H9 (cell line): ENCODE measurements at regions not wholly inside any gene's neighbourhood (a gene's known extent, or its start where the extent isn't known, plus 50 kb on each side); places are given as distances from the start of the nearest gene placed in this dataset.

Experiments used
- DNase-seq: peaks from one replicate; pipeline ENCODE4 v3.0.0-alpha.2; 2017
- H2AFZ ChIP-seq: one replicate; pipeline ENCODE4 v1.6.1; 2013; ENCODE audit warnings: mild to moderate bottlenecking, low read length, control low read depth, moderate library complexity
- H2AK5ac ChIP-seq: 2 replicates; pipeline ENCODE4 v1.6.1; 2013; ENCODE audit warnings: low read length, control low read depth, mixed read lengths; ENCODE audit not compliant: insufficient read length
- H2BK120ac ChIP-seq: one replicate; pipeline ENCODE4 v1.6.1; 2013; ENCODE audit warnings: low read depth, mild to moderate bottlenecking, low read length, control low read depth, inconsistent platforms; ENCODE audit not compliant: poor library complexity, severe bottlenecking
- H2BK12ac ChIP-seq: 2 replicates; pipeline ENCODE4 v1.6.1; 2013; ENCODE audit warnings: low read length, control low read depth, mixed read lengths, low read depth; ENCODE audit not compliant: insufficient read length
- H2BK15ac ChIP-seq: 2 replicates; pipeline ENCODE4 v1.6.1; 2013; ENCODE audit warnings: low read depth, low read length, control low read depth
- H2BK20ac ChIP-seq: one replicate; pipeline ENCODE4 v1.6.1; 2013; ENCODE audit warnings: low read depth, mild to moderate bottlenecking, low read length, control low read depth, inconsistent platforms; ENCODE audit not compliant: poor library complexity, severe bottlenecking
- H2BK5ac ChIP-seq: 2 replicates; pipeline ENCODE4 v1.6.1; 2013; ENCODE audit warnings: low read length, control low read depth, mixed read lengths; ENCODE audit not compliant: insufficient read length
- H3K14ac ChIP-seq: 2 replicates; pipeline ENCODE4 v1.6.1; 2013; ENCODE audit warnings: low read length, control low read depth; ENCODE audit not compliant: insufficient read depth
- H3K18ac ChIP-seq: 2 replicates; pipeline ENCODE4 v1.6.1; 2013; ENCODE audit warnings: low read depth, mild to moderate bottlenecking, mixed read lengths, low read length, control low read depth; ENCODE audit not compliant: insufficient read length
- H3K23ac ChIP-seq: 2 replicates; pipeline ENCODE4 v1.6.1; 2013; ENCODE audit warnings: low read length, control low read depth, mixed read lengths, low read depth; ENCODE audit not compliant: insufficient read length
- H3K23me2 ChIP-seq: 2 replicates; pipeline ENCODE4 v1.6.1; 2013; ENCODE audit warnings: low read depth, mild to moderate bottlenecking, mixed read lengths, low read length, control low read depth; ENCODE audit not compliant: insufficient read length, poor library complexity, severe bottlenecking
- H3K27ac ChIP-seq: 2 replicates; pipeline ENCODE4 v1.5.1; 2013; ENCODE audit warnings: low read length, control low read depth, mixed read lengths, low read depth; ENCODE audit not compliant: insufficient read length
- H3K27me3 ChIP-seq: 2 replicates; pipeline ENCODE4 v1.6.1; 2013; ENCODE audit warnings: low read length, control low read depth, inconsistent platforms; ENCODE audit not compliant: insufficient read depth
- H3K4ac ChIP-seq: 2 replicates; pipeline ENCODE4 v1.6.1; 2013; ENCODE audit warnings: low read depth, mild to moderate bottlenecking, control low read depth, inconsistent platforms, low read length, moderate library complexity
- H3K4me1 ChIP-seq: 2 replicates; pipeline ENCODE4 v1.6.1; 2013; ENCODE audit warnings: low read length, control low read depth, inconsistent platforms; ENCODE audit not compliant: insufficient read depth
- H3K4me2 ChIP-seq: 2 replicates; pipeline ENCODE4 v1.6.1; 2013; ENCODE audit warnings: low read length, control low read depth, mixed read lengths; ENCODE audit not compliant: insufficient read length, insufficient read depth
- H3K56ac ChIP-seq: 2 replicates; pipeline ENCODE4 v1.6.1; 2013; ENCODE audit warnings: low read depth, mild to moderate bottlenecking, mixed read lengths, low read length, control low read depth; ENCODE audit not compliant: insufficient read length
- H3K79me1 ChIP-seq: 2 replicates; pipeline ENCODE4 v1.6.1; 2013; ENCODE audit warnings: low read depth, mild to moderate bottlenecking, moderate library complexity, low read length, control low read depth, inconsistent platforms; ENCODE audit not compliant: insufficient read depth, poor library complexity, severe bottlenecking
- H3K79me2 ChIP-seq: 2 replicates; pipeline ENCODE4 v1.6.1; 2013; ENCODE audit warnings: low read length, control low read depth, inconsistent platforms; ENCODE audit not compliant: insufficient read depth
- H3K9ac ChIP-seq: 2 replicates; pipeline ENCODE4 v1.6.1; 2013; ENCODE audit warnings: low read length, control low read depth, mixed read lengths; ENCODE audit not compliant: insufficient read length; ENCODE audit errors: extremely low read depth
- H3K9me3 ChIP-seq: one replicate; pipeline ENCODE4 v1.6.1; 2013; ENCODE audit warnings: low read depth, low read length, inconsistent platforms; ENCODE audit not compliant: control insufficient read depth
- H3T11ph ChIP-seq: one replicate; pipeline ENCODE4 v1.6.1; 2013; ENCODE audit warnings: mild to moderate bottlenecking, low read length, control low read depth, inconsistent platforms
- H4K20me1 ChIP-seq: one replicate; pipeline ENCODE4 v1.6.1; 2013; ENCODE audit not compliant: control insufficient read depth, insufficient read length, insufficient read depth
- H4K5ac ChIP-seq: 2 replicates; pipeline ENCODE4 v1.6.1; 2013; ENCODE audit warnings: low read depth, mild to moderate bottlenecking, mixed read lengths, low read length, control low read depth; ENCODE audit not compliant: insufficient read length
- H4K8ac ChIP-seq: replicated peaks from 2 replicates; pipeline ENCODE4 v1.6.1; 2013; ENCODE audit warnings: low read length, control low read depth, mixed read lengths, low read depth; ENCODE audit not compliant: insufficient read length
- H4K91ac ChIP-seq: 2 replicates; pipeline ENCODE4 v1.6.1; 2013; ENCODE audit warnings: low read depth, mild to moderate bottlenecking, moderate library complexity, mixed read lengths, low read length, control low read depth; ENCODE audit not compliant: insufficient read length
- H3K27ac Mint-ChIP-seq, 3 experiments: 2 replicates in 2 of 3; 3 replicates in 1 of 3; pipeline ENCODE4 v1.8.0; 2020 to 2021; ENCODE audit warnings: mixed read lengths in 3 of 3, mild to moderate bottlenecking in 1 of 3, moderate library complexity in 1 of 3
- H3K27me3 Mint-ChIP-seq: 2 replicates; pipeline ENCODE4 v1.8.0; 2021; ENCODE audit warnings: low read depth, mild to moderate bottlenecking, moderate library complexity, mixed read lengths
- H3K36me3 Mint-ChIP-seq, 3 experiments: 2 replicates in 2 of 3; 3 replicates in 1 of 3; pipeline ENCODE4 v1.8.0; 2020 to 2021; ENCODE audit warnings: low read depth in 3 of 3, mixed read lengths in 3 of 3; ENCODE audit not compliant: insufficient read depth in 1 of 3
- H3K4me1 Mint-ChIP-seq, 2 experiments: 2 replicates each; pipeline ENCODE4 v1.8.0; 2020; ENCODE audit warnings: mixed read lengths in 2 of 2
- H3K4me3 Mint-ChIP-seq, 2 experiments: 2 replicates in 1 of 2; 3 replicates in 1 of 2; pipeline ENCODE4 v1.8.0; 2020 to 2021; ENCODE audit warnings: mild to moderate bottlenecking in 2 of 2, mixed read lengths in 2 of 2, moderate library complexity in 1 of 2
- H3K9me3 Mint-ChIP-seq, 2 experiments: 2 replicates in 1 of 2; 3 replicates in 1 of 2; pipeline ENCODE4 v1.8.0; 2020; ENCODE audit warnings: mild to moderate bottlenecking in 2 of 2, mixed read lengths in 2 of 2, moderate library complexity in 1 of 2
- WGBS: extraction: QIAGEN DNeasy Blood & Tissue Kit; methylation state at CpG from one replicate; pipeline ENCODE4 v1.1.7; 2013; ENCODE audit warnings: missing lambda C conversion rate, low lambda C conversion rate, mixed read lengths; ENCODE audit not compliant: insufficient read length; ENCODE audit errors: extremely low coverage; 5-methylcytosine and 5-hydroxymethylcytosine counted together
- TF ChIP-seq, protein P1 (sequence below): fragments of 200-600 bp; sonication (generic); conservative IDR thresholded peaks from 3 replicates; pipeline ENCODE4 v1.8.0; 2021; ENCODE audit warnings: antibody characterized with exemption, mild to moderate bottlenecking

DNA sequence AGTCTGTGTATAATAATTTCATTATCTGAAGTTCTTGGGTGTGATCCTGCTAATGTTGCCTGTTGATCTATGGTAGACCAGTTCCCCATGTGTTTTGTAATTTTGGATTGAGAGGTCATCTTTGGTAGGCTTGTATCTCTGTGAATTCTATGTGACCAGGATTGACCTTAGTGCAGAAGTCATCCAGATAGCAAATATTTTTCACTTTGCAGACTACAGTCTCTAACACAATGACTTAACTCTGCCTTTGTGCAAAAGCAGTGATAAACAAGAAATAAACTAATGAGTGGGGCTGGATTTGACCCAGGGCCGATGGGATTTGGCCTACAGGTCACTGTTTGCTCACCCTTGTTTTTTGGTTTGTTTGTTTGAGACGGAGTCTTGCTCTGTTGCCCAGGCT, 144.6 kb upstream of the MYL2 start:
- no peak overlapping the region for H3K14ac ChIP-seq
- H3K18ac ChIP-seq: no peak overlapping the region
- DNase-seq: no peak
- H3T11ph ChIP-seq: no peak overlapping the region
- no peak overlapping the region for H3K27ac Mint-ChIP-seq
- no peak overlapping the region for H2AK5ac ChIP-seq
- H4K20me1 ChIP-seq: no peaks in the 10 kb centered on the region
- H3K9me3 ChIP-seq: no peaks in the 10 kb centered on the region
- H3K36me3 Mint-ChIP-seq: no peaks in the 10 kb centered on the region; a peak in 1 of 7 replicates
- no peak overlapping the region for H3K23ac ChIP-seq
- H3K9me3 Mint-ChIP-seq: no peaks in the 10 kb centered on the region
- TF ChIP-seq, protein P1, sequence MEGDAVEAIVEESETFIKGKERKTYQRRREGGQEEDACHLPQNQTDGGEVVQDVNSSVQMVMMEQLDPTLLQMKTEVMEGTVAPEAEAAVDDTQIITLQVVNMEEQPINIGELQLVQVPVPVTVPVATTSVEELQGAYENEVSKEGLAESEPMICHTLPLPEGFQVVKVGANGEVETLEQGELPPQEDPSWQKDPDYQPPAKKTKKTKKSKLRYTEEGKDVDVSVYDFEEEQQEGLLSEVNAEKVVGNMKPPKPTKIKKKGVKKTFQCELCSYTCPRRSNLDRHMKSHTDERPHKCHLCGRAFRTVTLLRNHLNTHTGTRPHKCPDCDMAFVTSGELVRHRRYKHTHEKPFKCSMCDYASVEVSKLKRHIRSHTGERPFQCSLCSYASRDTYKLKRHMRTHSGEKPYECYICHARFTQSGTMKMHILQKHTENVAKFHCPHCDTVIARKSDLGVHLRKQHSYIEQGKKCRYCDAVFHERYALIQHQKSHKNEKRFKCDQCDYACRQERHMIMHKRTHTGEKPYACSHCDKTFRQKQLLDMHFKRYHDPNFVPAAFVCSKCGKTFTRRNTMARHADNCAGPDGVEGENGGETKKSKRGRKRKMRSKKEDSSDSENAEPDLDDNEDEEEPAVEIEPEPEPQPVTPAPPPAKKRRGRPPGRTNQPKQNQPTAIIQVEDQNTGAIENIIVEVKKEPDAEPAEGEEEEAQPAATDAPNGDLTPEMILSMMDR: no peak
- H4K8ac ChIP-seq: no peak overlapping the region
- no peak overlapping the region for H2BK15ac ChIP-seq
- WGBS: no CpG with 5 or more reads among the region's 2 CpGs
- no peak overlapping the region for H3K4ac ChIP-seq
- H3K4me1 ChIP-seq: no peaks in the 10 kb centered on the region
- no peak overlapping the region for H4K5ac ChIP-seq
- H3K27ac ChIP-seq: no peak overlapping the region
- peaks cover 29 to 55% of the 10 kb centered on the region in 2 experiments for H3K4me1 Mint-ChIP-seq
- no peak overlapping the region for H3K9ac ChIP-seq
- no peak overlapping the region for H3K56ac ChIP-seq
- H3K4me3 Mint-ChIP-seq: no peak overlapping the region
- no peak overlapping the region for H2BK120ac ChIP-seq
- H4K91ac ChIP-seq: no peak overlapping the region
- no peaks in the 10 kb centered on the region for H3K23me2 ChIP-seq
- H2BK20ac ChIP-seq: no peak overlapping the region
- peaks cover 3% of the 10 kb centered on the region for H3K79me1 ChIP-seq
- no peak overlapping the region for H2BK5ac ChIP-seq
- no peak overlapping the region for H2AFZ ChIP-seq
- no peak overlapping the region for H2BK12ac ChIP-seq
- H3K4me2 ChIP-seq: no peak overlapping the region
- H3K79me2 ChIP-seq: no peaks in the 10 kb centered on the region
- H3K27me3 ChIP-seq: no peaks in the 10 kb centered on the region; the same call in 1 of the 2 replicates
- no peaks in the 10 kb centered on the region; the same call in 1 of the 2 replicates for H3K27me3 Mint-ChIP-seq
